AG09319 (cell line): ENCODE measurements at regions not wholly inside any gene's neighbourhood (a gene's known extent, or its start where the extent isn't known, plus 50 kb on each side); places are given as distances from the start of the nearest gene placed in this dataset.

ENCODE experiments used
- DNase-seq: peaks from one replicate; pipeline ENCODE4 v3.0.0-alpha.2; 2010; ENCODE audit warnings: low read depth; ENCODE audit errors: extremely low read depth
- CTCF ChIP-seq: IDR thresholded peaks from 2 replicates; pipeline ENCODE4 v1.5.1; 2011; ENCODE audit warnings: low read depth, mild to moderate bottlenecking, inconsistent platforms, low read length, moderate library complexity

- no peak for DNase-seq
- no peak for TF ChIP-seq CTCF
Measured at GRCh38 chr14:85159726-85160125, 370.2 kb upstream of the FLRT2 start.

GRCh38 chr14:85165094-85165493 lies 364.9 kb upstream of the FLRT2 start:
- no peak for DNase-seq
- TF ChIP-seq CTCF: no peak

GRCh38 chr14:85169381-85169780 lies 360.6 kb upstream of the FLRT2 start:
- TF ChIP-seq CTCF: no peak
- DNase-seq: no peak

GRCh38 chr14:85172290-85172689 lies 357.7 kb upstream of the FLRT2 start:
- no peak for TF ChIP-seq CTCF
- DNase-seq: no peak

DNA sequence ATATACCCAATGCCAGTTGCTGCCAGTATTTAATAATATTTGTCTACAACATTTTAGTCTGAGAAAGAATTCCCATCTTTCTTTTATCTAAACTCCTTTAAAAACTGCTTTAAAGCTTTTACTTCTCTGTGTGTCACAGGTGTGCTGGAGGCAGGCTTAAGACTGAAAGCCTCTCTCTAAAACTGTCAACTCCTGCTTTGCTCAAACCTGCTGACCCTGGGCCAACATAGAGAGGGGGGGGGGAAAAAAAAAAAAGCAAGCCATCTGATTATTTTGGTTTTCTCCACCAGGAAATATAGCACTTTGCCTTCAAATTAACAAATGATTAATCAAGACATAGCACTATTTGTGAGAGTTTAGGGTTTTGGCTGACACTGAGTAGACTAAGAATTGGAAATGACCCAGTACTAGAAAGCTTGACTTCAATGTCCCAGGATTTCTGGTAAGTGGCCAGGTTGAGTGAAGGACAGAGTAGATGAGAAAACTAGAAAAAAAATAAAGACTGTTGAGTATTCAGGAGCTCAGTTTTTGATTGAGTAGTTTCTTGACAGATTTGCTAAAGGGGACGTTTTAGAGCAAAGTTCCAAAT lies 357.0 kb upstream of the FLRT2 start:
- no peak for DNase-seq
- TF ChIP-seq CTCF: no peak

- peak; percentile 3 for DNase-seq
- TF ChIP-seq CTCF: no peak
Measured at GRCh38 chr14:85175556-85175955, 354.4 kb upstream of the FLRT2 start.

- TF ChIP-seq CTCF: no peak
- no peak for DNase-seq
Measured at GRCh38 chr14:85178864-85179263, 351.1 kb upstream of the FLRT2 start.
